Right ventricle myocardium inferior (tissue), 1 donor: ENCODE measurements at regions not wholly inside any gene's neighbourhood (a gene's known extent, or its start where the extent isn't known, plus 50 kb on each side); places are given as distances from the start of the nearest gene placed in this dataset.
"Not testable (repeated sequence)": the region's sequence is repeated elsewhere in the genome, so short reads cannot be mapped to it uniquely, and the experiment has no call there.

Experiments used
- ATAC-seq: fragments of 200-7000 bp; cut with Tn5 transposase; one replicate; pipeline ENCODE4 v1.9.1; 2020; ENCODE audit warnings: mild to moderate bottlenecking, moderate library complexity
- DNase-seq: peaks from one replicate; pipeline ENCODE4 v3.0.0; 2021; ENCODE audit errors: missing footprints
- intact Hi-C: fragments of 100-400 bp; cut with DNase I; formaldehyde crosslinking; loops from one replicate; pipeline ENCODE4 v1.11.0; 2022
- donor health status: DM: no; HTN: yes; CAD: no; lungs with severe emphysema.

GRCh38 chr4:129908117-129908516, 812.2 kb downstream of the C4orf33 start:
- DNase-seq, result no peak
- ATAC-seq, result no peak
- intact Hi-C loops, result no loop called here

GRCh38 chr4:129916991-129917390, 821.0 kb downstream of the C4orf33 start:
- intact Hi-C loops, result no loop called here
- no peak for ATAC-seq

DNA sequence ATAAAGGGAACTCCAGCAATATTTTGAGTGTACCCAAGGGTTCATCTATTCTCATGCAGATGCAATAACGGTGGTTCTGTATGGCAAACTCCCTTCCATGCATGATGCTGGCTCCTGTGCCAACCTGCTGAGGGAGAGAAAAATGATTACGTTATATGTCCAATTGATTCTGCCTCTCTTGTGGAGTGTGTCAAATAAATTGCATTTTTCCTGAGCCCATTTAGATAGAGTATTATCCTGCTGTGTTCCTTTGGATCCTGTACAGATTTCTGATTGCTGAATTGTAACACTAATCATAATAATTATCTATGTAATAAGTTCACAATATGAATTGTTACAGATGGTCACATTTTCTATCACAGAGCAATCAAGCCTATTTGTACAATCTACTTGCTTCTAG, 821.7 kb downstream of the C4orf33 start:
- intact Hi-C loops, result no loop called here
- ATAC-seq (no peak), DNase-seq (no peak)

More at GRCh38 chr4:129916991-129917390, 821.0 kb downstream of the C4orf33 start:
- DNase-seq, result no peak

DNA sequence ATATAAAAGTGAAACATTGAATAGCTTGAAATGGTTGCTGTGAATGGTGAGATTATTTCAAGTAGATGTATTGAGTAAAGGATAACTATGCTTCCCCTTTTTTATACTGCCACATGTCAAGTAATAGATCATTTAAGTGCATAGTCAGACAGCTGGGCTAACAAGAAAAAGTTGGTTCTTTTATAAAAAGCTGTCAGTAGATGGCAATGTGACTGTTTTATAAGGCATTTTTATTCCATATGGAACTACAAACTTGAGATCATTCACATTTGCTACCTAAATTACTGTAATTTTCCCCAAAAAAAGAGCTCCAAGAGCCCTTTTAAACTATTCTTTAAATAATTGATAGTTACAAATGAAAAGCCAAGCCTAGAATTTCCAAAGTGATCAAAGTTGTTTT, 831.0 kb downstream of the C4orf33 start:
- ATAC-seq (no peak), DNase-seq (no peak)
- intact Hi-C loops, result no loop called here

DNA sequence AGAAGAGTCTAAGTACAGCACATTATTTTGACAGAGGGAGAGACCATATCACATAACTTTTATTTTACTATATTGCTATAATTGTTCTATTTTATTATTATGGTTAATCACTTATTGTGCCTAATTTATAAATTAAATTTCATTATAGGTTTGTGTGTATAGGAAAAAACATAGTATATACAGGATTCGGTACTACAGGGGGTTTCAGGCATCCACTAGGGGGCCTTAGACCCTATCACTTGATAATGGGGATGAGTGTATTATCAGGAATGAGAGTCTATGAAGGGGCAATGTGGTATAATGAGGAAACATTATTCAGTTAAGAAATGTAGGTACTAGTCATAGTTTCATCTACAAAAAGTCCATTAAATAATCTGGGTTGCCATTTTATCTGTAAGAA, 833.1 kb downstream of the C4orf33 start:
- DNase-seq (no peak), ATAC-seq (no peak)
- intact Hi-C loops, result no loop called here

DNA sequence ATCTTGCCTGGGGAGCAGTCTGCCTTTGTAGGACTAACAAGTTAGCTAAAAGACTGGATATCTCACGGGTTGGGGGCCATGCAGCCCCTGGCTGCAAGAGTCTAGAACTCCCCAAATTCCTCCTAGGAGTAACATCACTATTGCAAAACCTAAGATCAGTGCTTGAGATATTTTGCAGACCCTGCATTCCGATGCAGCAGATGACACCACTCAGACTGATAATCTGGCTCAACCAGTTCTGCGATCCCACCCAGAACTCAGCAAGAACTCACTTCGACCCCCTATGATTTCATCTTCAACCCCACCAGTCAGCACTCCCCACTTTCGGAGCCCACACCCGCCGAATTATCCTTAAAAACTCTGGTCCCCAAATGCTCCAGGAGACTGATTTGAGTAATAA, 834.0 kb downstream of the C4orf33 start:
- intact Hi-C loops, result no loop called here
- DNase-seq (peak; percentile 20), ATAC-seq (no peak)

- intact Hi-C loops, result no loop called here
- DNase-seq (no peak), ATAC-seq (no peak)
Observed at GRCh38 chr4:129950217-129950616, 854.3 kb downstream of the C4orf33 start.

DNA sequence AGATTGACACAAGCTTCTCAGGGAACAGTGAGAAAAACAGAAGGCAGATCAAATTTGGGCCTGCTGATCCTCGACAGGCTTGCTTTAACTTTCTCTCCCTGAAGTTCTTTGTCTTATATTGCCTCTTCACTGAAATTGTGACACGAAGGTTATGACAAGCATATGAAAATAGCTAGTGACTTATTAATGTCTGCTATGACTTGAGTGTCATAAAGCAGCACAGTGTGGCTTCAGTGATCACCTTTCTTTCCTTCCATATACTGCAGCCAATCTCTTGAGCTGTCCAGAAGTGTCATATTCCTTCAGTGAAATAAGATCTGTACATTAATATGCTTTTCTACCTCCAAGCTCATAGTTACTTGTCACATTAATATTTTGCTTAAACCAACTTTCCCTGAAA, 870.2 kb downstream of the C4orf33 start:
- no peak for ATAC-seq
- intact Hi-C loops, result no loop called here
- DNase-seq, result no peak

- DNase-seq (no peak), ATAC-seq (no peak)
- intact Hi-C loops, result no loop called here
Observed at GRCh38 chr4:129968366-129968765, 872.4 kb downstream of the C4orf33 start.

GRCh38 chr4:129968778-129969177, 872.8 kb downstream of the C4orf33 start:
- ATAC-seq, result no peak
- DNase-seq, result no peak
- intact Hi-C loops, result no loop called here

DNA sequence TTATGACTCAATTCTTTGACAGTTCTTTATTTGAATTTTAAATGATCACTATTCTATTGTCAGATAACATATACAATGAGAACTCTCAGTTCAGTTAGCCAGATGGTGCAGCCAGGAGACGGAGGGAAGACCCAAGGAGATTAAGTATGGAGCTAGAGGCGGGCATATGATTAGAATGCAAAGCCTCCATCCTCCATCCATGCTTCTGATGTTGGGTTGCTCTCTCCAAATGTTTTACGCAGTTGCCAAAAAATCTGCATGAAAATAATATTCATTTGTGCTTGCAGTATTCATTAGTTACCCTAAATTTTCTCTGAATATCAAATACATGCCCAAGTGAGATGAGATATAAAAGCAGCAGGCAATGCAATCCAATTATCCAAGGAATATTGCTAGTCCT, 874.8 kb downstream of the C4orf33 start:
- no peak for DNase-seq
- intact Hi-C loops, result no loop called here
- ATAC-seq, result no peak

DNA sequence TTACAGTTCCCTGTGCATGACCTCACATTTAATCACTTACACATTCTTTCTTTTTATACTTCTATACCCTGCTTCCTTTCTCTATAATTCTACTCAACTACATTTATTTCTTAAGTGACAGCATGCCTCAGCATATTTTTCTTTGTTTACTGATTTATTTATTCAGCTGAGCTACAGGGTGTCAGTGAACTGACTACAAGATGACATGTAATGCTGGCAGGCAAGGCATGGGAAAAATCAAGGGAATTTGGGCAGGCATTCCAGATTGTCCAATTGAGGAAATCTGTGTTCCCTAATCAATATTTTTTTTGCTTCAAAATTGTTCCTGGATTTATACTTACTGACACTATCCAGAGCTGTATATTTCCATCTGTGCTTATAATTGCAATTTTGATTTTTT, 875.5 kb downstream of the C4orf33 start:
- intact Hi-C loops, result no loop called here
- no peak for DNase-seq
- ATAC-seq, result no peak

GRCh38 chr4:129972257-129972656, 876.3 kb downstream of the C4orf33 start:
- DNase-seq (no peak), ATAC-seq (no peak)
- intact Hi-C loops, result no loop called here

GRCh38 chr4:129974730-129975129, 878.8 kb downstream of the C4orf33 start:
- no peak for DNase-seq
- intact Hi-C loops, result no loop called here
- ATAC-seq, result no peak

GRCh38 chr4:129978315-129978714, 882.4 kb downstream of the C4orf33 start:
- intact Hi-C loops, result no loop called here
- no peak for DNase-seq
- ATAC-seq, result no peak

GRCh38 chr4:129988957-129989356, 893.0 kb downstream of the C4orf33 start:
- intact Hi-C loops, result no loop called here
- DNase-seq (no peak), ATAC-seq (no peak)

- intact Hi-C loops, result no loop called here
- no peak for DNase-seq
- ATAC-seq, result no peak
Observed at GRCh38 chr4:129994715-129995114, 898.8 kb downstream of the C4orf33 start.

- DNase-seq (no peak), ATAC-seq (no peak)
Observed at GRCh38 chr4:129998436-129999150, 902.6 kb downstream of the C4orf33 start.

DNA sequence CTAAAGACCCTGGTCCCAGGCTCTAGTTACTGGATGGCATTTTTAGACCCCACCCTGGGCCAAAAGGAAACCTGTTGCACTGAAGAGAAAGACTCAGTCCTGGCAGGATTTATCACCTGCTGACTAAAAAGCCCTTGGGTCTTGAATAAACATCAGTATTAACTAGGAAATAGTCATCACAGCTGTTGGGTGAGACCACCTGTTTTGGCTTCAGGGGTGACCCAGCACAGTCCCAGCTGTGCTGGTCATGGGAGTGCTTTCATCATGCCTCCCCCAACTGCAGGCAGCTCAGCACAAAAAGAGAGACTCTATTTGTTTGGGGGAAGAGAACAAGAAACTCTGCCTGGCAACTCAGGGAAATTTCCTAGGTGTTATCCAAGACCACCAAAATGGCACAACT, 903.2 kb downstream of the C4orf33 start:
- ATAC-seq (no peak), DNase-seq (no peak)
- intact Hi-C loops, result no loop called here

More at GRCh38 chr4:129998436-129999150, 902.6 kb downstream of the C4orf33 start:
- intact Hi-C loops, result no loop called here

DNA sequence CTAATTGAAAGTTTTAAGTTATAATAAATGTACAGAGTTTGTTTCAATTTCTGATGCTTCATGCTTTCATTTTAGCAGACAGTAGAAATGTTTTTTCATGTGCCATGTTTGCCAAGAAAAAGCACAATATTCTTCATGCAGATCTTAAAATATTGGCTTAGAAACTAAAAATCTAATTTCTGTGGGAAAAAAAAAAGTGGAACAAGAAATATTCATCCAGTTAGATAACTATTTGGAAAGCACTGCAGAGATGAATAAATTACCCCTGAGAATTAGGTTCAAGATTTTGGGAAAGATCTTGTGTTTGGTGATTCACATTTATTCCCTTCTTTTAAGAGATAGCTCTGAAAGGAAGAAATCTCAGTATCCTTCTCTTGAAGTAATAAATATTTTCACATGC, 912.5 kb downstream of the C4orf33 start:
- intact Hi-C loops, result no loop called here
- DNase-seq, result no peak
- no peak for ATAC-seq

- ATAC-seq, intact Hi-C loops: not testable (repeated sequence)
- DNase-seq, result peak; percentile 15
Observed at GRCh38 chr4:130012806-130013205, 916.9 kb downstream of the C4orf33 start.
